GM23248 (cell line): ENCODE measurements at regions not wholly inside any gene's neighbourhood (a gene's known extent, or its start where the extent isn't known, plus 50 kb on each side); places are given as distances from the start of the nearest gene placed in this dataset.

Source experiments
- DNase-seq: peaks from one replicate; pipeline ENCODE4 v3.0.0-alpha.2; 2015
- H2AFZ ChIP-seq: fragments of 200-600 bp; sonication (generic); 2 replicates; pipeline ENCODE4 v1.6.1; 2016; ENCODE audit warnings: antibody characterized with exemption
- H3F3A ChIP-seq: fragments of 200-600 bp; sonication (generic); 2 replicates; pipeline ENCODE4 v1.6.1; 2016; ENCODE audit warnings: mild to moderate bottlenecking, antibody characterized with exemption, mixed run types; ENCODE audit not compliant: insufficient read depth
- H3K27ac ChIP-seq: fragments of 200-600 bp; sonication (generic); 2 replicates; pipeline ENCODE4 v1.5.1; 2016; ENCODE audit warnings: mild to moderate bottlenecking
- H3K27me3 ChIP-seq: fragments of 200-600 bp; sonication (generic); replicated peaks from 2 replicates; pipeline ENCODE4 v1.6.1; 2016; ENCODE audit warnings: mild to moderate bottlenecking; ENCODE audit not compliant: insufficient read depth
- H3K36me3 ChIP-seq: fragments of 200-600 bp; sonication (generic); 2 replicates; pipeline ENCODE4 v1.6.1; 2016; ENCODE audit warnings: low read depth, mild to moderate bottlenecking
- H3K4me1 ChIP-seq: fragments of 200-600 bp; sonication (generic); 2 replicates; pipeline ENCODE4 v1.6.1; 2016; ENCODE audit warnings: mild to moderate bottlenecking; ENCODE audit not compliant: insufficient read depth
- H3K4me2 ChIP-seq: fragments of 200-600 bp; sonication (generic); one replicate; pipeline ENCODE4 v1.6.1; 2016; ENCODE audit warnings: mild to moderate bottlenecking; ENCODE audit not compliant: unreplicated experiment
- H3K4me3 ChIP-seq: fragments of 200-600 bp; sonication (generic); 2 replicates; pipeline ENCODE4 v1.5.1; 2016; ENCODE audit warnings: mild to moderate bottlenecking
- H3K79me2 ChIP-seq: fragments of 200-600 bp; sonication (generic); 2 replicates; pipeline ENCODE4 v1.6.1; 2016; ENCODE audit warnings: mild to moderate bottlenecking; ENCODE audit not compliant: insufficient read depth
- H3K9ac ChIP-seq: fragments of 200-600 bp; sonication (generic); 2 replicates; pipeline ENCODE4 v1.6.1; 2016; ENCODE audit warnings: mild to moderate bottlenecking
- H3K9me2 ChIP-seq: fragments of 200-600 bp; sonication (generic); 2 replicates; pipeline ENCODE4 v1.6.1; 2016; ENCODE audit warnings: mixed run types, mild to moderate bottlenecking, moderate library complexity; ENCODE audit not compliant: insufficient read depth
- H3K9me3 ChIP-seq: fragments of 200-600 bp; sonication (generic); one replicate; pipeline ENCODE4 v1.6.1; 2017; ENCODE audit warnings: low read depth
- H4K20me1 ChIP-seq: fragments of 200-600 bp; sonication (generic); 2 replicates; pipeline ENCODE4 v1.6.0; 2016; ENCODE audit not compliant: insufficient read depth
- EZH2 ChIP-seq: fragments of 200-600 bp; sonication (generic); IDR thresholded peaks from 2 replicates; pipeline ENCODE4 v1.6.1; 2018; ENCODE audit warnings: antibody characterized with exemption, mild to moderate bottlenecking; ENCODE audit not compliant: insufficient read depth, poor library complexity, severe bottlenecking
- EZH2phosphoT487 ChIP-seq: fragments of 200-600 bp; sonication (generic); IDR thresholded peaks from 2 replicates; pipeline ENCODE4 v1.6.1; 2018; ENCODE audit warnings: antibody characterized with exemption, moderate library complexity, mild to moderate bottlenecking, low read depth; ENCODE audit not compliant: insufficient read depth
- WGBS, 2 experiments: methylation state at CpG; one replicate each; pipeline ENCODE4 v1.1.6; 2015 to 2017; ENCODE audit warnings: low lambda C conversion rate in 2 of 2, low coverage in 1 of 2; ENCODE audit errors: missing lambda C conversion rate in 2 of 2; 5-methylcytosine and 5-hydroxymethylcytosine counted together
- in situ Hi-C: fragments of 300-500 bp; cut with MboI; formaldehyde crosslinking; loops from 2 replicates; pipeline ENCODE4 v1.15.0; 2020

DNA sequence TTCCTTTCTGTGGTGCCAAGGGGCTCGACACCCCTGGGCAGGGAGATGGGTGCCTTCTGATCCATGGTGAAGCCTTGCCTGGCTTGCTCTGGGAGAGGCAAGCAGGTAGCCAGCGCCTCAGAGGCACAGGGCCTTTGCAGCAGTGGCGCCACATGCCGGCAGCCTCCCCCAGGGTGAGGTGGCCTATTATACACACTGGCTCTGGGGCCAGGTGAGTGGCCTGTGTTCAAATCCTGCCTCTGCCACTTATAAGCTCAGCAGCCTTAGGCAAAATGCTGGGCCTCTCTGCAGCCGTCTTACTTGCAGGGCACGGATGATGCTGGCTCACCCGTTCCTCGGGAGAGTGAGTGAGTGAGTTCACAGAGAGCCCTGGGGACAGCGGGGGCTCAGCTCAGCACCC lies 176.9 kb downstream of the TFAP2C start:
- in situ Hi-C loops = no loop called here
- Histone ChIP-seq H3K4me2 (no peak overlapping the region), H3K4me1 (0 out of 2 replicates have a peak, but pooled peaks cover 5% of the 10 kb centered on the region), H2AFZ (no peak overlapping the region), H3K27me3 (no peaks in the 10 kb centered on the region), H3K4me3 (no peak overlapping the region), H3K36me3 (no peaks in the 10 kb centered on the region), H3K9ac (no peak overlapping the region), H3F3A (peaks cover 6% of the 10 kb centered on the region; the same call in 1 of the 2 replicates), H3K27ac (no peak overlapping the region), H4K20me1 (no peaks in the 10 kb centered on the region), H3K9me2 (no peaks in the 10 kb centered on the region), H3K79me2 (no peaks in the 10 kb centered on the region), H3K9me3 (no peaks in the 10 kb centered on the region)
- 81 to 83% methylated on average over 9 of the region's 9 CpGs for WGBS, 2 experiments
- TF ChIP-seq EZH2 = no peak
- no peak for TF ChIP-seq EZH2phosphoT487
- DNase-seq = no peak

DNA sequence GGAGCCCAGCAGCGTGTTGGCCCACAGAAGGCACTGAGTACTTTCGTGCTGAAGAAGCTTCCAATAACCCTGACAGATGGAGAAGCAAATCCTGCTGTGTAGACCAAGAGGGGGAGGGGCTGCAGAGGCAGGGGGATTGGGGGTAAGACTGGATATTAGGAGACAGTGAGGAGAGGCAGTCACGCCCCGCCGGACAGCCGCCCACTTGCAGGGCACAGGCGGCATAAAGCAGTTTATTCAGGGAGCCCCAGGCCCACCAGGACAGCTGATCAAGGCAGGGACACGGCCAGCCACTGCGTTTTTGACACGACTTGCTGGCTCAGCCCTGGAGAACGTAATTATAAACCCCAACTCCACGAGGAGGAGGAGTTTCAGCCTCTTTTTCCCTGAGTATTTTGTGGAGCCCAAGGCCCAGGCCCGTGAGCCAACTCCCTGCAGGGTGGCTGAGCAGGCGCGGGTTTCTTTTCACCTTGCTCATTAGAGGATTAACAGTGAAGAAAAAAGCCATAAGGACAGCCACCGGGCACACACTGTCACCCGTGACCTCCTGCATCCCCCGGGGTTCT lies 177.9 kb downstream of the TFAP2C start:
- no peak for DNase-seq
- no peaks in the 10 kb centered on the region for H3K27me3 ChIP-seq
- in situ Hi-C loops = no loop called here
- 0 out of 2 replicates have a peak, but pooled peaks cover 4% of the 10 kb centered on the region for H3K4me1 ChIP-seq
- no peaks in the 10 kb centered on the region for H3K36me3 ChIP-seq
- H3K9ac ChIP-seq = no peak overlapping the region
- H2AFZ ChIP-seq = no peak overlapping the region
- H3F3A ChIP-seq = peaks cover 6% of the 10 kb centered on the region; the same call in 1 of the 2 replicates
- H3K79me2 ChIP-seq = no peaks in the 10 kb centered on the region
- no peak overlapping the region for H3K27ac ChIP-seq
- no peaks in the 10 kb centered on the region for H3K9me2 ChIP-seq
- no peak overlapping the region for H3K4me2 ChIP-seq
- no peaks in the 10 kb centered on the region for H4K20me1 ChIP-seq
- 80 to 84% methylated on average over 15 to 18 of the region's 18 CpGs for WGBS, 2 experiments
- no peak overlapping the region for H3K4me3 ChIP-seq
- no peaks in the 10 kb centered on the region for H3K9me3 ChIP-seq
- TF ChIP-seq EZH2 (no peak), EZH2phosphoT487 (no peak)

DNA sequence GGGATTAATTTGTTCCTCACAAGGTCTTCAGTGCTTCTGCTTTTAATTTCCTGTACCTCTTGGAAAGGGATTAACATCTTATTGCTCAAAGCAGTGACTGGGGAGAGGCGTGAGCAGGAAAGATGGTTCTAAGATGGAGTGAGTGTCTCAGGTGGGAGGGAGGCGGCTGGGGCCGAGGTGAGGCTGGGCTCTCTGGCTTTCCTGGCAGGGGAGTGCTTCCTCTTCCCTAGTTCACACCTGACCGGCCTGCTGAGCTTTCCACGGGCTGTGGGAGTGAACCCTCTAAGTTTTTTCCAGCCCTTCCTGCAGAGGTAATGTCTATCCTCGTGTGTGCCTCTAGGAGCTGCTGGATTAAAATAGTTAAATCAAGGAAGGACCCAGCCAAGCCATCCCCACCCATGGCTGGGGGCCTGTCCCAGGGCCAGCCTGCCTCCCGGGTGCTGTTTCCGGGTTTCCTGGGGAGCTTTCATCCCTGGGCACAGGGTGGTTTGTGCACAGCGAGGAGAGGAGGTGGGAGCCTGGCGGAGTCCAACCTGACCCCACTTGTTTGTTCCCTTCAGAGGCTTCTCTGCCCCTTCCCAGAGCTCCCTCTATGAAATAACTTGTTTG lies 179.1 kb downstream of the TFAP2C start:
- Histone ChIP-seq H3F3A (no peaks in the 10 kb centered on the region), H3K4me2 (no peak overlapping the region), H2AFZ (no peak overlapping the region), H3K9ac (no peak overlapping the region), H3K9me3 (no peaks in the 10 kb centered on the region), H3K4me1 (no peaks in the 10 kb centered on the region), H3K27ac (no peak overlapping the region), H3K79me2 (no peaks in the 10 kb centered on the region), H3K36me3 (no peaks in the 10 kb centered on the region), H3K9me2 (no peaks in the 10 kb centered on the region), H3K27me3 (no peaks in the 10 kb centered on the region), H4K20me1 (no peaks in the 10 kb centered on the region), H3K4me3 (no peak overlapping the region)
- DNase-seq = no peak
- in situ Hi-C loops = no loop called here
- no peak for TF ChIP-seq EZH2phosphoT487
- no peak for TF ChIP-seq EZH2
- WGBS, 2 experiments = 59 to 61% methylated on average over 10 of the region's 10 CpGs

DNA sequence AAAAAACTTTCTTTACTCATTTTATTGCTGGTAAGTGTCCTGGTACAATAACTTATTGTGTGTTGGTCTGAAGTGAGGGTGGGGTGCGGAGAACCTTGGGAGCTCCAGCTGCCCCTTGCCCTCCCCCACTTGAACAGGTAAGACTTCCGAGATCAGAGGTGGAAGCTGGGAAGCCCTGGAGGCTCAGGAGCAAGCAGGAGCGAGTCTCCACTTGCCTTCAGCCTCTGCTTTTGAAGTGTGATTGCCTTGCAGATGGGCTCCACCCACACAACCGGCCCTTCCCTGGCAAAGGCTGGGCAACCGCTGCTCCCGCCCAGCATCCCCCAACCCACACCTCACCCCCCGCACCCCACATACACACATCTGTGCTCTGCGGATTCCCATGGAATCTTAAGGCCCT lies 179.6 kb downstream of the TFAP2C start:
- Histone ChIP-seq H3K36me3 (no peaks in the 10 kb centered on the region), H3F3A (no peaks in the 10 kb centered on the region), H3K27ac (no peak overlapping the region), H3K4me2 (no peak overlapping the region), H3K79me2 (no peaks in the 10 kb centered on the region), H3K9me3 (no peaks in the 10 kb centered on the region), H2AFZ (no peak overlapping the region), H3K4me3 (no peak overlapping the region), H4K20me1 (no peaks in the 10 kb centered on the region), H3K27me3 (no peaks in the 10 kb centered on the region), H3K9me2 (no peaks in the 10 kb centered on the region), H3K9ac (no peak overlapping the region), H3K4me1 (no peaks in the 10 kb centered on the region)
- no peak for DNase-seq
- WGBS, 2 experiments = 68 to 77% methylated on average over 5 to 8 of the region's 8 CpGs
- no peak for TF ChIP-seq EZH2phosphoT487
- TF ChIP-seq EZH2 = no peak
- in situ Hi-C loops = no loop called here
